ENCODE measurements at regions not wholly inside any gene's neighbourhood (a gene's known extent, or its start where the extent isn't known, plus 50 kb on each side); places are given as distances from the start of the nearest gene placed in this dataset.

GRCh38 chr14:76964695-76965094, 63.8 kb downstream of the IRF2BPL start:
- Histone ChIP-seq H3K9me3 (no peaks in the 10 kb centered on the region), H3K4me3 (no peak overlapping the region), H3K36me3 (no peaks in the 10 kb centered on the region), H3K27me3 (replicated peaks in 1 of 7) (no peaks in the 10 kb centered on the region), H3K27ac (no peak overlapping the region), H3K4me1 (peaks cover 8 to 60% (median 33%) of the 10 kb centered on the region in 6 donors)
- no peak for TF ChIP-seq CTCF (IDR thresholded peaks at IDR 0.05 in 8 of 11, conservative IDR thresholded peaks at IDR 0.05 in 3 of 11)
- TF ChIP-seq POLR2A (IDR thresholded peaks at IDR 0.05), result no peak
- no peak for TF ChIP-seq POLR2AphosphoS5 (IDR thresholded peaks at IDR 0.05)
- intact Hi-C loops (cut with DNase I; ENCODE audit: low total_unique reads), result no loop called here
- no peak for DNase-seq
- 76 to 82% (median 77%) methylated on average over 5 of the region's 5 CpGs for WGBS, 5 donors

DNA sequence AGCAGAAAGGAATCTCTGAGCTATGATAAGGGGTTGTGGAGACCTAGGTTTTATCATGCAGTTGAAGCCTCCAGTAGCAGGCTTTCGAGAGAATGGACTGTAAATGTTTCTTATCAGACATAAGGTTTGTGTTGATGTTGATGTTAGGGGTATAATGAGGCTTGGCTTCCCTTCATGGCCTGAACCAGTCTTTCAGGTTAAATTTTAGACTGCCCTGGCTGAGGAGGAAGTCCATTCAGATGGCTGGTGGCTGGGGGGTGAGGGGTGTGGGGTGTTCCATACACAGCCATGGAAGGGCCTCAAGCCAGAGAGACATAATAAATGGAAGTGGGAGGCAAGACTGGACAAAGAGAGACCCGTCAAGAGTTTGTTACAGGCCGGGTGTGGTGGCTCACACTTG, 65.1 kb downstream of the IRF2BPL start:
- TF ChIP-seq CTCF (IDR thresholded peaks at IDR 0.05 in 8 of 11, conservative IDR thresholded peaks at IDR 0.05 in 3 of 11) (no peak), POLR2A (IDR thresholded peaks at IDR 0.05) (no peak), POLR2AphosphoS5 (IDR thresholded peaks at IDR 0.05) (no peak)
- intact Hi-C loops (cut with DNase I; ENCODE audit: low total_unique reads), result no loop called here
- H3K4me3 ChIP-seq, result no peak overlapping the region
- H3K27ac ChIP-seq, result peak overlapping the region in 1 of 8 donors; percentile 94
- 90 to 97% (median 91%) methylated on average over 3 of the region's 3 CpGs for WGBS, 5 donors
- DNase-seq, result no peak
- no peaks in the 10 kb centered on the region for H3K36me3 ChIP-seq
- H3K27me3 ChIP-seq (replicated peaks in 1 of 7), result no peaks in the 10 kb centered on the region
- H3K9me3 ChIP-seq, result no peaks in the 10 kb centered on the region
- H3K4me1 ChIP-seq, result peaks cover 8 to 74% (median 38%) of the 10 kb centered on the region in 6 donors

- TF ChIP-seq POLR2AphosphoS5 (IDR thresholded peaks at IDR 0.05) (no peak), CTCF (IDR thresholded peaks at IDR 0.05 in 8 of 11, conservative IDR thresholded peaks at IDR 0.05 in 3 of 11) (no peak), POLR2A (IDR thresholded peaks at IDR 0.05) (no peak)
- H3K4me1 ChIP-seq, result peaks cover 19 to 84% (median 49%) of the 10 kb centered on the region in 6 donors
- no peaks in the 10 kb centered on the region for H3K36me3 ChIP-seq
- H3K27me3 ChIP-seq (replicated peaks in 1 of 7), result no peaks in the 10 kb centered on the region
- intact Hi-C loops (cut with DNase I; ENCODE audit: low total_unique reads), result no loop called here
- no peaks in the 10 kb centered on the region for H3K9me3 ChIP-seq
- WGBS, 5 donors, result 80 to 92% (median 86%) methylated on average over 1 of the region's 1 CpG
- peak; percentile 81 for DNase-seq
- H3K27ac ChIP-seq, result peak overlapping the region; percentile 83 to 94 (median 89)
- peak overlapping the region in 7 of 8 donors; percentile 0 to 59 (median 30) for H3K4me3 ChIP-seq
Observed at GRCh38 chr14:76962303-76962660, 66.2 kb downstream of the IRF2BPL start.

DNA sequence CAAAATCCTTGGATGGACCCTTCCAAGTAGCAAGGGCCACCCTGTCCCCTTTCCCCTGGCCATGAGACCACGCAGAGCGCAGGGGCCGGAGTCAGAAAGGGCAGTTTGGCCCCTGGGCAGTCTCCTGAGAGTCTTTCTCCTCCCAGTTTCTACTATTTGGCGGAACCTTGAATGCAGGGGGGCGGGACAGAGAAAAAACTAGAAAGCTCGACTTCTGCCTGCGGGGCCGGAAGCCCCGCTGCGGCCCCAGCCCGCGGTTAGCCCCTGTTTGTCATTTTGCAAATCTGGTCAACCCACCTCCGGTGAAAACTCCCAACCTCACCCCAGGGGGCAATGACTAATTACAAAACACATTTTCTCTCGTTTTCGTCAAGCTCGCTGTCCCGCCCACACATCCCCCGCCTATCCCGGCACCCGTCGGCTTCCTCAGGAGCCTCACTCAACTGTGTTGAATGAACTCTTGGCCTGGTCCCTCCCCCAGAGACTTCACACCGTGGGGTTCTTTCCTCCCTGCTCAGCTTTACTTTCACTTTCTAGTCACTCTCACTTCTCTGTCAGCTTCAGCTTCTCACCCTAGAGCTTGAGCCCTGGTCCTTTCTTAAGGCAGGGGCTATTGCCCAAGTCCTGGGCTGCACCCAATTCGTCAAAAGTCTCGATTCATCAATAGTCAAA, 66.7 kb downstream of the IRF2BPL start:
- Histone ChIP-seq H3K4me1 (peaks cover 25 to 90% (median 54%) of the 10 kb centered on the region in 6 donors), H3K4me3 (peak overlapping the region in 7 of 8 donors; percentile 0 to 59 (median 30)), H3K27me3 (replicated peaks in 1 of 7) (no peaks in the 10 kb centered on the region), H3K27ac (peak overlapping the region; percentile 83 to 94 (median 89)), H3K9me3 (no peaks in the 10 kb centered on the region), H3K36me3 (no peaks in the 10 kb centered on the region)
- DNase-seq, result peak; percentile 97
- TF ChIP-seq POLR2A (IDR thresholded peaks at IDR 0.05) (no peak), POLR2AphosphoS5 (IDR thresholded peaks at IDR 0.05) (peak; percentile 72 to 84 (median 76)), CTCF (IDR thresholded peaks at IDR 0.05 in 8 of 11, conservative IDR thresholded peaks at IDR 0.05 in 3 of 11) (peak in 5 of 11 experiments; percentile 22 to 38 (median 28))
- intact Hi-C loops (cut with DNase I; ENCODE audit: low total_unique reads), result no loop called here
- 1 to 2% (median 1%) methylated on average over 24 of the region's 24 CpGs for WGBS, 5 donors
